ENCODE measurements at regions not wholly inside any gene's neighbourhood (a gene's known extent, or its start where the extent isn't known, plus 50 kb on each side); places are given as distances from the start of the nearest gene placed in this dataset.
A peak's percentile ranks its signal among the peaks of the same experiment; 100 is the strongest.

- TF ChIP-seq EZH2 (optimal IDR thresholded peaks at IDR 0.05; ENCODE audit: low read depth, low read length) (no peak), EZH2phosphoT487 (IDR thresholded peaks at IDR 0.05; ENCODE audit: low read length) (no peak), CTCF (IDR thresholded peaks at IDR 0.05; ENCODE audit: low read length) (no peak)
- H3K36me3 ChIP-seq (replicated peaks; ENCODE audit: insufficient read depth, low read length), result no peaks in the 10 kb centered on the region
- no peaks in the 10 kb centered on the region for H3K79me2 ChIP-seq (ENCODE audit: low read length)
- H3F3A ChIP-seq (ENCODE audit: insufficient read depth, low read length), result no peaks in the 10 kb centered on the region
- no peaks in the 10 kb centered on the region for H4K20me1 ChIP-seq (ENCODE audit: insufficient read depth, low read length)
- no peak overlapping the region for H3K4me2 ChIP-seq (ENCODE audit: low read depth, low read length)
- no peak overlapping the region for H3K4me3 ChIP-seq (ENCODE audit: low read length)
- no peak overlapping the region for H2AFZ ChIP-seq (ENCODE audit: low read length)
- H3K9me2 ChIP-seq (replicated peaks; ENCODE audit: insufficient read depth, low read length), result no peaks in the 10 kb centered on the region
- no peak overlapping the region for H3K27ac ChIP-seq (ENCODE audit: low read length)
- DNase-seq, result no peak
- H3K27me3 ChIP-seq (replicated peaks; ENCODE audit: insufficient read depth, low read length), result no peaks in the 10 kb centered on the region
- no peaks in the 10 kb centered on the region for H3K9me3 ChIP-seq (replicated peaks; ENCODE audit: insufficient read depth, low read length)
- H3K4me1 ChIP-seq (ENCODE audit: low read length), result no peaks in the 10 kb centered on the region
- H3K9ac ChIP-seq (ENCODE audit: low read length), result no peak overlapping the region
Measured at GRCh38 chr21:19547951-19548840, 1144.6 kb upstream of the TMPRSS15 start.

GRCh38 chr21:19553919-19554615, 1150.5 kb upstream of the TMPRSS15 start:
- no peaks in the 10 kb centered on the region for H3F3A ChIP-seq (ENCODE audit: insufficient read depth, low read length)
- H4K20me1 ChIP-seq (ENCODE audit: insufficient read depth, low read length), result no peaks in the 10 kb centered on the region
- no peaks in the 10 kb centered on the region for H3K27me3 ChIP-seq (replicated peaks; ENCODE audit: insufficient read depth, low read length)
- no peak overlapping the region for H3K4me2 ChIP-seq (ENCODE audit: low read depth, low read length)
- H3K9me2 ChIP-seq (replicated peaks; ENCODE audit: insufficient read depth, low read length), result no peaks in the 10 kb centered on the region
- DNase-seq, result no peak
- H3K4me3 ChIP-seq (ENCODE audit: low read length), result no peak overlapping the region
- no peaks in the 10 kb centered on the region for H3K4me1 ChIP-seq (ENCODE audit: low read length)
- no peak overlapping the region for H3K9ac ChIP-seq (ENCODE audit: low read length)
- H3K27ac ChIP-seq (ENCODE audit: low read length), result no peak overlapping the region
- no peaks in the 10 kb centered on the region for H3K79me2 ChIP-seq (ENCODE audit: low read length)
- H3K9me3 ChIP-seq (replicated peaks; ENCODE audit: insufficient read depth, low read length), result no peaks in the 10 kb centered on the region
- no peaks in the 10 kb centered on the region for H3K36me3 ChIP-seq (replicated peaks; ENCODE audit: insufficient read depth, low read length)
- H2AFZ ChIP-seq (ENCODE audit: low read length), result no peak overlapping the region
- TF ChIP-seq EZH2phosphoT487 (IDR thresholded peaks at IDR 0.05; ENCODE audit: low read length) (no peak), EZH2 (optimal IDR thresholded peaks at IDR 0.05; ENCODE audit: low read depth, low read length) (no peak), CTCF (IDR thresholded peaks at IDR 0.05; ENCODE audit: low read length) (no peak)

- Histone ChIP-seq H3K9me2 (replicated peaks; ENCODE audit: insufficient read depth, low read length) (no peaks in the 10 kb centered on the region), H3K4me3 (ENCODE audit: low read length) (no peak overlapping the region), H3K4me2 (ENCODE audit: low read depth, low read length) (peak overlapping the region; percentile 7; the same call in 1 of the 2 replicates), H3K27me3 (replicated peaks; ENCODE audit: insufficient read depth, low read length) (no peaks in the 10 kb centered on the region), H3F3A (ENCODE audit: insufficient read depth, low read length) (no peaks in the 10 kb centered on the region), H3K79me2 (ENCODE audit: low read length) (no peaks in the 10 kb centered on the region), H3K36me3 (replicated peaks; ENCODE audit: insufficient read depth, low read length) (no peaks in the 10 kb centered on the region), H2AFZ (ENCODE audit: low read length) (no peak overlapping the region), H3K4me1 (ENCODE audit: low read length) (no peaks in the 10 kb centered on the region), H3K9me3 (replicated peaks; ENCODE audit: insufficient read depth, low read length) (no peaks in the 10 kb centered on the region), H3K27ac (ENCODE audit: low read length) (no peak overlapping the region), H3K9ac (ENCODE audit: low read length) (no peak overlapping the region), H4K20me1 (ENCODE audit: insufficient read depth, low read length) (no peaks in the 10 kb centered on the region)
- TF ChIP-seq EZH2phosphoT487 (IDR thresholded peaks at IDR 0.05; ENCODE audit: low read length) (no peak), CTCF (IDR thresholded peaks at IDR 0.05; ENCODE audit: low read length) (no peak), EZH2 (optimal IDR thresholded peaks at IDR 0.05; ENCODE audit: low read depth, low read length) (no peak)
- peak; percentile 50 for DNase-seq
Measured at GRCh38 chr21:19557046-19557445, 1153.5 kb upstream of the TMPRSS15 start.

Data from MM.1S (cell line).